ENCODE measurements at regions not wholly inside any gene's neighbourhood (a gene's known extent, or its start where the extent isn't known, plus 50 kb on each side); places are given as distances from the start of the nearest gene placed in this dataset.

DNA sequence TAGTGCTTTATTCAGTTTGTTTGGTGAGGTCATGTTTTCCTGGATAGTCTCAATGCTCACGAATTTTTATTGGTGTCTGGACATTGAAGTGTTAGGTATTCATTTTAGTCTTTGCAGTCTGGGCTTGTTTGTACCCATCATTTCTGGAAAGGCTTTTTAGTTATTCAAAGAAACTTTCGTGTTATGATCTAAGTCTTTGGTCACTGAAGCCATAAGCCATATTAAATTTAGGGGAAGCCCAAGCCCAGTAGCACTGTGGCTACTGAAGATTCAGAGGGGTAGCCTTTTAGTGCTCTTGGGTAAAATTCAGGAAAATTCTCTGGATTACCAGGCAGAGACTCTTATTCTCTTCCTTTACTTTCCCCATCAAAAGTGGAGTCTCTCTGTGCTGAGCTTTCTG lies 56.2 kb upstream of the PEX5L start:
- ATAC-seq: no peak
- H3K4me3 ChIP-seq: no peak overlapping the region
- no peaks in the 10 kb centered on the region for H3K9me3 ChIP-seq
- H3K4me1 ChIP-seq: no peaks in the 10 kb centered on the region
- in situ Hi-C loops (cut with MboI; ENCODE audit: low sequenced_read_pairs in 4 of 4): no loop called here
- DNase-seq: no peak
- no peaks in the 10 kb centered on the region for H3K27me3 ChIP-seq
- no peaks in the 10 kb centered on the region for H3K36me3 ChIP-seq
- intact Hi-C loops (cut with DNase I; ENCODE audit: low total_unique reads): no loop called here
- H3K27ac ChIP-seq: no peak overlapping the region
- TF ChIP-seq, protein P1, sequence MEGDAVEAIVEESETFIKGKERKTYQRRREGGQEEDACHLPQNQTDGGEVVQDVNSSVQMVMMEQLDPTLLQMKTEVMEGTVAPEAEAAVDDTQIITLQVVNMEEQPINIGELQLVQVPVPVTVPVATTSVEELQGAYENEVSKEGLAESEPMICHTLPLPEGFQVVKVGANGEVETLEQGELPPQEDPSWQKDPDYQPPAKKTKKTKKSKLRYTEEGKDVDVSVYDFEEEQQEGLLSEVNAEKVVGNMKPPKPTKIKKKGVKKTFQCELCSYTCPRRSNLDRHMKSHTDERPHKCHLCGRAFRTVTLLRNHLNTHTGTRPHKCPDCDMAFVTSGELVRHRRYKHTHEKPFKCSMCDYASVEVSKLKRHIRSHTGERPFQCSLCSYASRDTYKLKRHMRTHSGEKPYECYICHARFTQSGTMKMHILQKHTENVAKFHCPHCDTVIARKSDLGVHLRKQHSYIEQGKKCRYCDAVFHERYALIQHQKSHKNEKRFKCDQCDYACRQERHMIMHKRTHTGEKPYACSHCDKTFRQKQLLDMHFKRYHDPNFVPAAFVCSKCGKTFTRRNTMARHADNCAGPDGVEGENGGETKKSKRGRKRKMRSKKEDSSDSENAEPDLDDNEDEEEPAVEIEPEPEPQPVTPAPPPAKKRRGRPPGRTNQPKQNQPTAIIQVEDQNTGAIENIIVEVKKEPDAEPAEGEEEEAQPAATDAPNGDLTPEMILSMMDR (IDR thresholded peaks at IDR 0.05 in 4 of 5, conservative IDR thresholded peaks at IDR 0.05 in 1 of 5): no peak
- no peak for TF ChIP-seq POLR2A (IDR thresholded peaks at IDR 0.05)

DNA sequence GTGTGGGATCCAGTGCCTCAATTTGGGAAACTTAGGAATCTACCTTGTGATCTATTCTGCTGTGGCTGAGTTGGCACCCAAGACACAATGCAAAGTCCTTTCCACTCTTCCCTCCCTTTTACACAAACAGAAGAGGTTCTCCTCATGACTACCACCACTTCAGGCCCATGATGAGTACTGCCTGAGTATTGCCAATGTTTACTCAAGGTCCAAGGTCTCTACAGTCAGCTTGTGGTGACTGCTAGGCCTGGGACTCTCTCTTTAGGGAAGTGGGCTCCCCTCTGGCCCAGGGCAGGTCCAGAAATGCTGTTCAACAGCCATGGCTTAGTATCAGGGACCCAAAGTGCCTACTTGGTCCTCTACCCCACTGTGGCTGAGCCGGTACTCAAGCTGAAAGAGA lies 56.8 kb upstream of the PEX5L start:
- intact Hi-C loops (cut with DNase I; ENCODE audit: low total_unique reads): no loop called here

DNA sequence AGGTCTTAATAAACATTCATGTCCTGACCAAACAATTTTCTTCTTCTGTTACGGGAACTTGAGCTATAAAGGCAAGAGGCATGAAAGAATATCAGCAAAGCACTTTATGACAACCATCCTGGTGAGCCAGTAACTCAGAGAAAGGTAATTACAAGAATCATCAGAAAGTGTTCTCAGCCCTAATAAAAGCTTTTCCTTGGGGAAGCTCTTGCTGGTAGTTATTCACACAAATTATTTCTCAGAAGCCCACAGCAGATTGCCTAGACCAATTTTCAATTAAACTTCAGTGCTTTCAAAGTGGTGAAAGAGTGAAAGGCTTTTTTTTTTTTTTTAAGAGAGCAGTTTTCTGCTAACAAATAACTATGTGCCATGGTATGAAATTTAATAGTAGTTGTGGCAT lies 60.9 kb upstream of the PEX5L start:
- ATAC-seq: no peak
- in situ Hi-C loops (cut with MboI; ENCODE audit: low sequenced_read_pairs in 4 of 4): no loop called here
- no peak overlapping the region for H3K4me3 ChIP-seq
- intact Hi-C loops (cut with DNase I; ENCODE audit: low total_unique reads): no loop called here
- H3K36me3 ChIP-seq: no peaks in the 10 kb centered on the region
- no peak for TF ChIP-seq POLR2A (IDR thresholded peaks at IDR 0.05)
- TF ChIP-seq, protein P1 (IDR thresholded peaks at IDR 0.05 in 4 of 5, conservative IDR thresholded peaks at IDR 0.05 in 1 of 5): no peak
- no peaks in the 10 kb centered on the region for H3K27me3 ChIP-seq
- no peaks in the 10 kb centered on the region for H3K4me1 ChIP-seq
- DNase-seq: no peak
- H3K9me3 ChIP-seq: no peaks in the 10 kb centered on the region
- H3K27ac ChIP-seq: no peak overlapping the region

More for the DNA sequence above, 56.8 kb upstream of the PEX5L start:
- Histone ChIP-seq H3K4me1 (no peaks in the 10 kb centered on the region), H3K36me3 (no peaks in the 10 kb centered on the region), H3K27me3 (no peaks in the 10 kb centered on the region), H3K4me3 (no peak overlapping the region), H3K27ac (no peak overlapping the region), H3K9me3 (no peaks in the 10 kb centered on the region)
- in situ Hi-C loops (cut with MboI; ENCODE audit: low sequenced_read_pairs in 4 of 4): no loop called here
- ATAC-seq (no peak), DNase-seq (no peak)
- TF ChIP-seq, protein P1 (IDR thresholded peaks at IDR 0.05 in 4 of 5, conservative IDR thresholded peaks at IDR 0.05 in 1 of 5): no peak
- no peak for TF ChIP-seq POLR2A (IDR thresholded peaks at IDR 0.05)

DNA sequence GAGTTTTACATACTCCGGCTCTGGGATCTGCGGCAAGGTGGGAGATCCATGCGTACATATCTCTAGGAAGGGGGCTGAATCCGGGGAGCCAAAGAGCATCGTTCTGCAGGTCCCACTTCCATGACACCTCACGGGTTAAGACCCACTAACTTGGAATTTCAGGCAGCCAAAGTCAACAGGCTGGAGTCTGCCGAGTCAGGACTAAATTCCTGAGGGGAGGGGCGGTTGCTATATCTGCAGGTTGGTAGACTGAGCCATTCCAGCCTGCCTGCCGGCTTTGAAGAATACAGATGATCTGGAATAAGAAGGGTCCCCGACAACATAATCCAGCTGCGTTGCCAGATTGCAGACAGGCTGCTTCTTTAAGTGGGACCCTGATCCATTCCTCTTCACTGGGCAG lies 65.4 kb upstream of the PEX5L start:
- intact Hi-C loops (cut with DNase I; ENCODE audit: low total_unique reads): no loop called here
- no peaks in the 10 kb centered on the region for H3K9me3 ChIP-seq
- ATAC-seq (no peak), DNase-seq (no peak)
- TF ChIP-seq POLR2A (IDR thresholded peaks at IDR 0.05): no peak
- TF ChIP-seq, protein P1 (IDR thresholded peaks at IDR 0.05 in 4 of 5, conservative IDR thresholded peaks at IDR 0.05 in 1 of 5): no peak
- in situ Hi-C loops (cut with MboI; ENCODE audit: low sequenced_read_pairs in 4 of 4): no loop called here
- H3K27ac ChIP-seq: no peak overlapping the region
- no peaks in the 10 kb centered on the region for H3K36me3 ChIP-seq
- H3K4me3 ChIP-seq: no peak overlapping the region
- H3K27me3 ChIP-seq: no peaks in the 10 kb centered on the region
- no peaks in the 10 kb centered on the region for H3K4me1 ChIP-seq

DNA sequence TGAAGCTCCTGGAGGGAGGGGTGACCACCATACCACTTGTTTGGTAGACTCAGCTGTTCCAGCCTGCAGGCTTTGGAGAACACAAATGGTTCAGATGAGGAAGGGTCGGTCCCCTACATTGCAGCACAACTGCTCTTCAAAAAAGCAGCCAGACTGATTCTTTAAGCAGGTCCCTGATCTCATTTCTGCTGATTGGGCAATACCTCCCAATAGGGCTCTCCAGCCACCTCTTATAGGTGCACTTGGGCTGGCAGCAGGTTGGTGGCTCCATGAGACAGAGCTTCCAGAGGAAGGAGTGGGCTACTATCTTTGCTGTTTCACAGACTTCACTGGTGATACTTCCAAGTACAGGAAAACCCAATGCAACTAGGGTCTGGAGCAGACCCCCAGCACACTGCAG lies 65.9 kb upstream of the PEX5L start:
- intact Hi-C loops (cut with DNase I; ENCODE audit: low total_unique reads) (no loop called here), in situ Hi-C loops (cut with MboI; ENCODE audit: low sequenced_read_pairs in 4 of 4) (no loop called here)
- no peak overlapping the region for H3K27ac ChIP-seq
- H3K4me1 ChIP-seq: no peaks in the 10 kb centered on the region
- DNase-seq (no peak), ATAC-seq (no peak)
- no peaks in the 10 kb centered on the region for H3K27me3 ChIP-seq
- no peak overlapping the region for H3K4me3 ChIP-seq
- H3K9me3 ChIP-seq: no peaks in the 10 kb centered on the region
- H3K36me3 ChIP-seq: no peaks in the 10 kb centered on the region
- TF ChIP-seq POLR2A (IDR thresholded peaks at IDR 0.05): no peak
- TF ChIP-seq, protein P1 (IDR thresholded peaks at IDR 0.05 in 4 of 5, conservative IDR thresholded peaks at IDR 0.05 in 1 of 5): no peak
